SH-SY5Y (cell line): ENCODE measurements at regions not wholly inside any gene's neighbourhood (a gene's known extent, or its start where the extent isn't known, plus 50 kb on each side); places are given as distances from the start of the nearest gene placed in this dataset.

Experiments used
- GATA2 ChIP-seq: IDR thresholded peaks from 2 replicates; pipeline ENCODE4 v1.6.1; 2011; ENCODE audit warnings: mild to moderate bottlenecking, low read depth, low read length
- GATA3 ChIP-seq: IDR thresholded peaks from 2 replicates; pipeline ENCODE4 v1.6.1; 2011; ENCODE audit warnings: low read depth, mild to moderate bottlenecking, low read length, moderate library complexity

DNA sequence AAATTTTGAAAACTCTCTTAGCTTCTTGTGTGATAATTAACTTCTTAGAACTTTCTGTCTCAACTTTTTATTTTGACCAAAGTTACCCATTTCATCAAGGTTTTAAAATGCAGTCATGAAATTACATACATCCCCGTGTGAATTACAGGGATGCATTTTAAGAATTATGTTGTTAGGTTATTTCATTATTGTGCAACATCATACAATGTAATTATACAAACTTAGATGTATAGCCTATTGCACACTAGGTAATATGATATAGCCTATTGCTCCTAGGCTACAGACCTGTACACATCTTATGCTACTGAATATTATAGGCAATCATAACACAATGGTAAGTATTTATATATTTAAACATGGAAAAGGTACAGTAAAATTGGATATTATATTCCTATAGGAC is 228.1 kb upstream of the C11orf87 start:
- no peak for TF ChIP-seq GATA2
- no peak for TF ChIP-seq GATA3
